ENCODE measurements at regions not wholly inside any gene's neighbourhood (a gene's known extent, or its start where the extent isn't known, plus 50 kb on each side); places are given as distances from the start of the nearest gene placed in this dataset.

DNA sequence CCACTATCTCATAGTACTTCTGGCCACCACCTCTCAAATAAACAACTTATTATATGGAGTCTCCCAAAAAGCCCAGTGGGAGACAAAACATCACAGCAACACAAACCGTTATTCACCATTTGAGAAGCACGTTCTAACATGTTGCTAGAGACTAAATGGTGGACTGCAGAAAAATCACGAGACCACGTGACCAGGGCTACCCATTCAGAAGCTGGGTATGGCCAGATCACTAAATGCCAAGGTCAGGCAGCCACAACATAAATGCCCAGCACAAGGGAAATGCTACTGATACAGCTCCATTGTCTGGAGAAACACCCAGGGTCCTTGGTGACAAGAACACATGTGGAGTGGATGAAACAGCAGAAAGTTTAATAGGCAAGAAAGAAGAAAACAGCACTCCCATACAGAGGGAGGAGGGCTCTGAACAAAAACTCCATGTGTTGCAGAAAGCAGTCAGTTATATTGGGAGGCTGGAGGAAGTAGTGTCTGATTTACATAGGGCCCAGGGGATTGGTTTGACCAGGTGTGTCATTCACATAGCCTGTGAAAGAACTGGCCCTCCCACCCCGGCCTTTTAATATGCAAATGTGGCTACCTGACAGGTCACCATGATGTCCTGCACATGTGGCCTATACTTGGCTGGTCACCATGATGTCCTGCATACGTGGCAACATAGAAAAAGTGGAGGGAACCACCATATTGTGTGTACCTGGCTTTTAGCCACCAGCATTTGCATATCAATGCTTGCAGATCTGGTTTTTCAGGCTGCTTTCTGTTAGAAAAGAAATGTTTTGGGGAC lies 97.2 kb downstream of the TRIM36 start:
- DNase-seq, result no peak

DNA sequence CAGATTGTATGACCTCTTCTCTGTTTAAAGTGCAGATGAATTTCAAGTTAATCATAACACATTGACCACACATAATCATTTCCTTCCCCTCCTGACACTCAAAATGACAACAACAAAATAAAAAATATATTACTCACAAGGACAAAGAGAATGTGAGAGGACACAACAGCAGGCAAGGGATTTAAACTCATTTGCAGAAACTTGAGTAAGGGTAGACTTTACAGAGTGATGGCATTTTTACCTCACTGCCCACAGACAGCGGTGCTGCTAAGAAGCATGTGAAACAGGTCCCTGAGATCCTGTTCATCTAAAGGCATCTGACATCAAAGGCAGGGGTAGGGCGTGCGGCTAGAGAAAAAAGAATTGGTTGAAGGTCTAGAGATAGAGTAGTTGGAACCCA lies 99.0 kb downstream of the TRIM36 start:
- no peak for DNase-seq

DNA sequence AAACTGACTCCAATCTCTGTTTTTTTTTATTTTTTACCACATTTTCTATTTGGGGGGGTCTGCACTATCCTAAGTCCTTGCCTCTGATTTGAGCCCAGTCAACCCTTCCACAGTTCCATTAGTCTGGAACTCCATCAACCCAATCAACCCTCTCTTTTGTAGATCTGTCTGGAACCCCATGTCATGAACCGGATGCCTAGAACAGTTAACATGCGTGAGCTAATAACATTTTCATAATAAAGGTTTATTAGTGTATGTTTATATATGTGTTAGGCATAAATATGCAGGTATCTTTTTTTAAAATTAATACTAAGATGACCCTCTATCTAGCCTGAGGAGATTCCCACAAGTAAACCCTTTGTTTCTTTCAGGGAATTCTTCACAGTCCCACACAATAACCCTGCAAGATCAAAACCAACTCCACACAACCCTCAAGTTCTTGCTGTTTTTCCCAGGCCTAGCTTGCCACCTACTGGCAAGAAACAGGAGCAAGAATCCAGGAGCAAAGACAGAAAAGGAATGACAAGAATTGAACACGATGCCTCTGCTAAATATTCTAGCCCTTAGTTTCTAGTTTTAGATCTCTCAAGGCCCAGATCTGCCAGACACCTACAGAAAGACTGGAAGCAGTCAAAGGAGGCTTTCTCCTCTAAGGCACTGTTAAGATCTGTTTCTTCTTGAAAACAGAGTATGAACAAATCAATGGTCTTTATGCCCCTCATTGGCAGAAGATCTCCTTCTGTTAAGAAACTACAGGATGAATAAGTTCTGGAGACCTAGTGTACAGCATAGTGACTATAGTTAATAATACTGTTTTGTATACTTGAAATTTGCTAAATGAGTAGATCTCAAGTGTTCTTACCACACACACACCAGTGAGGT lies 100.4 kb downstream of the TRIM36 start:
- no peak for DNase-seq

DNA sequence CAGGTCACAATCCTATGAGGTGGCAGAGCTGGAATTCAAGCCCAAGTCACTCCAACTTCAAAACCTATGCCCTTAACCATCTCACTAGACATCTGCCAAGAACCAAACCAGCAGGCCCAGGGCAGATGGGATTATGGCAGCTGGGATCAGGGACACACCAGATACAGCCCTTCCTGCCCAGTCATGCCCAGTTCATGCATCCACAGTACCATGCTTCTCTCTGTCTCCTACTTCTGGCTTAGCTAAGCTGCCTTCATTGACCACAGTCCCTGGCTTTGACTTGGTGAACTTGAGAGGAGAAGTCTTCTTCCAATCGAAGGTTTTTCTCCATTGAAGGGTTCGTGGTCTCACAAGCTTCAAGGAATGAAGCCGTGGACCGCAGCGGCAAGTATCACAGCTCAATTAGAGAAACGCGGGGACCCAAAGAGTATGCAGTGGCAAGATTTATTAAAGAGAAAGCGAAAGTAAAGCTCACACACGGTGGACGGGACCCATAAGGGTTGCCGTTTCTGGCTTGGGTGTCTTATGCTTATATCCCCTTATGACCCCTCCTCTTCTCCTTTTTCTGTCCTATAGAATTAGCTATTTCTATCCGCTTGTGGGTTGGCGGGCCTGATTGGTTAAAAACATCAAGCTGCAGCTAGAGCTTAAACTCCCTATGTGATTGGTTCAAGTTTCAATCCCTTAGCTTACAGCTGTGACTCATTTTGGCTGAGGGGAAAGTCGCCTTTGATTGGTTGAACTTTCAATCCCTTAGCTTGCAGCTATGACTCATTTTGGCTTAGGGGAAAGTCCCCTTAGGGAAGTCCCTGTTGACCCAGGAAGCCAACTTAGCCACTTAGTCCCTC lies 101.2 kb downstream of the TRIM36 start:
- peak; percentile 2 for DNase-seq

DNA sequence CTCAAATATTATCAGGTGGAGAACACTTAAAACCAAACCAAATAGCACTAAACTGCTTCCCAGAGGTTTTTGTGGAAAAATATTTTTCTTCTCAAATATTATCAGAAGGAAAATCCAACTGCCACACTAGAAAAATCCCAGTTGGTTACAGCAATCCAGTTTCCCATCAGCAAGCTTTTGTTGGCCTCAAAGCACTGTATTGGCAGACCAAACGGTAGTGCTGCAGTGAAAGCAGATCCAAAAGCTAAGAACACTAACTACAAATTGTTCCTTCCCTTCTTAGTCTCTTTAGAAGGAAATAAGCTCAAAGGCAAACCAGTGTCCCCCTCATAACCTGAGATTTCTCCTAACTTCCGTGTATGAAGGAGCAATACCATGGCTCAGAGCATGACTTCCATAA lies 105.3 kb downstream of the TRIM36 start:
- no peak for DNase-seq

DNA sequence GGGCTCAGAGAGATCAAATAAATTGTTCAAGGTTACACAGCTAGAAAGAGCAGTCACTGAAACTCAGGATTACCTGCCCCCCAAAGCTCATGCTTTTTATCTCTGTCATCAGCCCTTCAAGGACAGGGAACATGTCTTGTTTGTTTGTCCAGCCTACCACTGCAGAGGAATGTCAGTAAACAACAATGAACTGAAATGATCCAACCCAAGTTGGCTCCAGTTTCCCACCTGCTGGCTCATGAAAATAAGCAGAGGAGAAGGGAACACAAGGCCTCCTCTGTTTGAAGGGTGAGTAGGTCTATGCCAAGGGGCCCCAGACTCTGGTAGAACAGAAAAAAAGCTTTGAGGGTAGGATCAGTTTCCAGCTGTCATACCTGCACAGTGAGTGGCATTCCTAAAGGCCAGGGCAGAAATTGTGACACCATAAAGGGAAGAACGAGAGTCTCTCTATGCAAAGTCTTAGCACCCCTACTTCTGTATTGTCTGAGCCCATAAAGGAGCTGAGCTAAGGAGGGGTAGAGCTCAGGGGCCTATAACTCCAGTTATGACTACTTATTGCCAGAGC lies 115.2 kb downstream of the TRIM36 start:
- DNase-seq, result no peak

DNA sequence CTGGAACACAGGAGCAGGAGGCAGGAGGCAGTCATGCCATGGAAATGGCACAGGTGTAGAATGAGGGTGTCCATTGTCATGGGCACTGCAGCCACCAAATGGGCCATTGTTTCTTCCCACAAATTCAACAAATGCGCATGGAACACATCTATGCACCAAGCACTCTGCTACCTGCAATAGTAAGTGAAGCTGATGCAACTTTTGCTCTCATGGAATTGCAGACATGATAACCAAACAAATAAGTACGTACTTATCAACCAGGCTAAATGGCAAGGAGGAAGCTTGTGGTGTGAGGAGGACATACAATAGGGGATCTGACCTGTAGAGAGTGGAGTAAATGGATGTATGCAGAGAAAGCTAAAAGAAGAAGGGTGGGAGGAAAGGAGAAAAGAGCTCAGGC lies 116.8 kb downstream of the TRIM36 start:
- DNase-seq, result no peak

DNA sequence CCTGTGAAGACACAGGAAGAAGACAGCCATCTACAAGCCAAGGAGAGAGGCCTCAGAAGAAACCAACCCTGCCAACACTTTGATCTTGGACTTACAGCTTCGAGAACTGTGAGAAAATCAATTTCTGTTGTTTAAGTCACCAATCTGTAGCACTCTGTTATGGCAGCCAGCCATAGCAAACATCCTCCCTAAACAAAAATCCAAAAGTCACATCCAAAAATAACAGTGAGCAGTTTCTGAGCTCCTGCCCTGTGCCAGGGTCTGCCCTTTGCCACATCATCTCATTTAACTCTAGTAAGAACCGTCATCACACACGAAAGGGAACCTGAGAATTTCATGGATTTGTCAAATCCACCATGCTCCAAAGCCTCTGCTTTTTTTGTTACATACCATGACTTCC lies 118.8 kb downstream of the TRIM36 start:
- DNase-seq, result no peak

DNA sequence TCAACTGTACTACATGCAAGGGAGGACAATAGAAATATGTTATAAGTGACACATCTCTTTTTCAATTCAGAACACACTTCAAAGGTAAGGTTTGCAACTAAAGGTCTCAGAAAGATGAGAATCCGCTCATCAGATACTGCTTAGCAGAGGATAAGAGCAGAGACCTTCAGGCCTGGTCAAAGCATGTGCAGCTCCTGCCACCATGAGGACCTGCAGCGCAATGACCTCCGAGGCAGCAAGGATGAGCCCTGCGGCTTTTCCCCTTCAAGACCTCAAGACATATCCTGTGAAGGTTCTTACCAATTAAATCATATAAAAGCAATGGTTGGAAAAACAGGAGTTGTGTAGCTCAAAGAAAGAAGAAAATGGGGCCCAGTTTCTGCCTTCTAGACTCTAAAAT lies 135.8 kb downstream of the TRIM36 start:
- no peak for DNase-seq

DNA sequence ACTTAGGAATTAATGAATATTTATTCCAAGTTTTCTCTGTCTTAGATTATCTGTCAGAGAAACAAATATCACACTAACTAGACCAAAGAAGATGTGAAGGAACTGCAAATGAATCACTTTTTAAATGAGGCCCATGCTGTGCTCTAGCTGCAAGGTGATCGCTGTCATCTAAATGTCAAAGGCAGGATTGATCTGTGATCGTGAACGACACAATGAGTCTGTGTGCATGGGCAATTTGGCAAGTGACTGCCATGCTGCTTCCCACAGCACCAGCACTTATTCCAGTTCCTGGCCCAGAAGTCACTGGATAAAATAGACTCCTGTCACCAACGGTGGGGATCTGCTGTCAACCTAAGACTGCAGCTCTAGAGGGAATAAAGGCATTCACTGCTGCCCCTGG lies 141.2 kb downstream of the TRIM36 start:
- no peak for DNase-seq

DNA sequence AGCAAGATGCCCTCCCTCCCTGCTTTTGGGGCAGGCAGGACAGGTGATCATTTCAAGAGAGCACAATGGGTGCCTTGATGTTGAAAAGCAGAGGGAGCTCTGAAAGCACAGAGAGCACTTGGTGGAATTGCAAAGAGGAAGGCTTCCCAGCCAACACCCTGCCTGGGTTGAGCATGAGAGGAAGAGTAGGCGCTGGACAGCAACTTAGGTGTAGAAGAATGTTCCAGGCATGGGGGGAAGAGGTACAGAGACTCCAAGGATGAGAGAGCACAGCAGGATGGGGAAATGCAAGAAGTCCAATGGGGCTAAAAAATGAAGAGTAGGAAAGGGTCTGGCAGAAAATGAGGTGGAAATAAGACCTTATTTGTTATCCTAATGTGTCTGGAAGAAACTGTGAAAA lies 144.8 kb downstream of the TRIM36 start:
- DNase-seq, result no peak

DNA sequence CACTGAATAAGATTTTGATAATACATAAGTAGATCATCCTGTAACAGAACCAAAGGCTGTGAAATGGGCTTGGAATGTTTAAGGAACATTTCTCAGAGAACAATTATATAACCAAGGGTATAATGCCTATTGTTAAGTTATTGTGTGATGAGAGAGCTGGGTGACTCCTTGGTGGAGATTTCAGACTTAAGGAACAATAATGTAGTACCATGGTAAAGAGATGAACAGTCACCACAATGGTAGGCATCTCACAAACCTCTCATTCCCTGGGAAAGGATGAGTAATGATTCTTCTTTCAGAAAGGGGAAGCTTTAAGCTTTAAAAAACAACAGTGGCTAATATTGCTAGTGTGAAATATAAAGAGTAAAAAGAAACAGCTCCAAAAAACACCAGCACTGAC lies 147.4 kb downstream of the TRIM36 start:
- DNase-seq, result no peak

DNA sequence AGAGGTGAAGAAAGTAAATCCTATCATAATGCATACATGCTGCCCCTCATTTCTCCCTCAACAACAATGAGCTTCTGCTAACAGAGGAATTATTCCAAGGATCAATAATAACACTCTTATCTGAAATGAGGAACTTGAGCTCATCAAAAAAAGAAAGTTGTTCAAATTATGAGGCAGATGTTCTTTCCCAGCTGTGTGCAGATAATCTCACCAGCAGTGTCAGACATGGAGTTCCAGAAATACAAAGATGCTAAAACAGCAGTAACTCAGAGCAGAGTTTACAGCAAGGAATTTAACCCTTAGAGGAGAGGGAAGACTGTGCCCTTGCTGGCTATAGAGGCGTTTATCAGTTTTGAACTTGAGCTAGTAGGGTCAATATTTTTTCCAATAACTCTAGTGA lies 153.1 kb downstream of the TRIM36 start:
- DNase-seq, result no peak

DNA sequence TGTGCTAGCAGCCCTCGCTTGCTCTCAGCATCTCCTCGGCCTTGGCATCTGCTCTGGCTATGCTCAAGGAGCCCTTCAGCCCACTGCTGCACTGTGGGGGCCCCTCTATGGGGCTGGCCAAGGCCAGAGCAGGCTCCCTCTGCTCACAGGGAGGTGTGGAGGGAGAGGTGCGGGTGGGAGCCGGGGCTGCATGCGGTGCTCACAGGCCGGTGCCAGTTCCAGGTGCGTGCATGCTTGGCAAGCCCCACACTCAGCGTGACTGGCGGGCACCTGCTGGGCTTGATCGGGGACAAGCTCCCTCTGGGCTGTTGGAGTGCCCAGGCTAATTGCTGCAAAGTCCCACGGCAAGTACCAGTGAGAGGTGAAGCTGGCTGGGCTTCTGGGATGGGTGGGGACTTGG lies 170.5 kb downstream of the TRIM36 start:
- no peak for DNase-seq

DNA sequence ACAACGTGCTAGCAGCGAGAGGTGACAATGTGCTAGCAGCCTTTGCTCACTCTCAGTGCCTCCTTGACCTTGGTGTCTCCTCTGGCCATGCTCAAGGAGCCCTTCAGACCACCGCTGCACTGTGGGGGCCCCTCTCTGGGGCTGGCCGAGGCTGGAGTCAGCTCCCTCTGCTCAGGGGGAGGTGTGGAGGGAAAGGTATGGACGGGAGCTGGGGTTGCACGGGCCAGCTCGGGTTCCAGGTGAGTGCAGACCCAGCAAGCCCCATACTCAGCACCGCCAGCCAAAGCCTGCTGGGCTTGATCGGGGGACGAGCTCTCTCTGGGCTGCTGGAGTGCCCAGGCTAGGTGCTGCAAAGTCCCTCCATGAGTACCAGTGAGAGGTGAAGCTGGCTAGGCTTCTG lies 180.2 kb downstream of the TRIM36 start:
- DNase-seq, result no peak

DNA sequence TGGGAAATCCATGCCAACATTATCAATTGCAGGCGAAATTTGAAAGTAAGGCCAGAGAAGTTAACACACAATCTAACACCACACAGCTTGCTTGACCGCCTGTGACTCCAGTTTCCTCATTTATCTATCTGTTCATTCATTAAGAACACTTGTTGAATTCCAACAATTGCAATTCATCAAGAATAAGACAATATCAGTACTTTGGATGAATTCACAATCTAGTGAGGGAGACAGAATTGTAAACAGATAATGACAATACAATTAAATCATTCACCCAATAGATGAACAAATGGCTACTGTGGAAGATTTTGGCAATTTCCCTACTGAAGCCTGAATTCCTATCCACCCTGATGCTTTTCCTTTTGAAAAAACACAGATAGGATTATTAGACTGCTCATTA lies 181.6 kb downstream of the TRIM36 start:
- no peak for DNase-seq

DNA sequence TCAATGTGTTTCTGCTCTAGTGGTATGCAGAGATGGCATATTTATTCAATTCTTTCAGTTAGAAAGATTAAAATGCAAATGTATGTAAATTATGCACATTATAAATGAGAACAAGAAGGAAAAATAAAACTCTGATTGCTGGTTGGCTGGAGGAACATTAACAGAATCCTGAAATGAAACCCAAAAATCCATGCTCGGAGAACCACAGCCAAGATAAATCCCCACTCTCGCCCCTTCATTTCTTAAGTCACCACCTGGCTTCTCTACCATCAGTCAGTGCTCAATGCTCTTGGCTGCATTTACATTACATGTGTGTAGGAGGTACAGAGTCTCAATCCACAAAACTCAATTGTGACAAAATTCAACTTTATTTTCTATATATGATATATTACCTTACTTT lies 184.9 kb downstream of the TRIM36 start:
- no peak for DNase-seq

DNA sequence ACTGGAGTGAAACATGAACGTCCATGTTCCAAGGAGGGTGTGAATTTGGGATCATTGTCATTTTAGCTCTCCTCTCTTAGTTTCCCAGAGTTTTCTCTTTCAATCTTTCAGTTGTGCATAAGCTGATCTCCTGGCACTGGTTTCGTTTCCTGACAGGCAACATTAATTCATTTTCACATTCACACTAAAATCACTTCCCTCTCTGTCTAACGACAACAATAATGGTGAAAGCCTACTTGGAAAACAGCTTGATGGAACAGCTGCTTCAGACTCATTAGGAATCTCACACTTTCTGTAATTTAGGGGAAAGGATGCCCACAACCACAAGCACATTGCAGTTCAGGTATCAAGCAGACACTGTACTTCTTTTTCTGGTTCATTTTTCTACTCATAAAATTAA lies 188.6 kb downstream of the TRIM36 start:
- no peak for DNase-seq

DNA sequence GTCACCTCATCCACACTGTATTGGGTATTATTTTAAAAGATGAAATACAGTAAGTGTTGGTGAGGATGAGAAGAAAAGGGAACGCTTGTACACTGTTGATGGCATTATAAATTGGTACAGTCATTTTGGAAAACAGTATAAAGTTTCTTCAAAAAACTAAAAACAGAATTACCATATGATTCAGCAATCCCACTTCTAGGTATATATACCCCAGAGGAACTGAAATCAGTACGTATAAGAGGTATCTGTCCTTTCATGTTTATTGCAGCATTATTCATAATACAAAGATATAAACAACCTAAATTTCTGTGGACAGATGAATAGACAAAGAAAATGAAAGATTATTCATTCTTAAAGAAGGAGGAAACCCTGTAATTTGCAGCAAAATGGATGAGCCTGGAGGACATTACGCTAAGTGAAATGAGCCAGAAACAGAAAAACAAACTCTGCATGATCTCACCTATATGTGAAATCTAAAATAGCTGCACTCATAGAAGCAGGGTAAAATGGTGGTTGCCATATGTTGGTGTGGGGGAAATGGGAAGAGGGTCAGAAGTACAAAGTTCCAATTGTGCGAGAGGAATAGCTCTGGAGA lies 191.6 kb downstream of the TRIM36 start:
- no peak for DNase-seq

DNA sequence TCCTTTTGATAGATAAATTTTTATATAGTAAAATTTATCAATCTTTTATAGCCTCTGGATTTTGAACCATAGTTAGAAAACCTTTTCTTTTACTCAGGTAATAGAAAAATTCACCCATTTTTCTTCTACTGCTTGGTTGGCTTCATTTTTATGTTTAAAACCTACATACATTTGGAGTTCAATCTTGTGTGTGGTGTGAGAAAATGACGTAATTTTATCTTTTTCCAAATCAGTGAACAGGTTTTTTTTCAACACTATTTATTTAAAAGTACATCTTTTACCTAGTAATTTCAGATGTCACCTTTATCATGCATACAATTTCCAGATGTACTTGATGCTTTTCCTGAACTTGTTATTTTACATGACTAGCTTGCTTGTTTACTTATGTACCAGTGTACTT lies 200.2 kb downstream of the TRIM36 start:
- DNase-seq, result no peak

DNA sequence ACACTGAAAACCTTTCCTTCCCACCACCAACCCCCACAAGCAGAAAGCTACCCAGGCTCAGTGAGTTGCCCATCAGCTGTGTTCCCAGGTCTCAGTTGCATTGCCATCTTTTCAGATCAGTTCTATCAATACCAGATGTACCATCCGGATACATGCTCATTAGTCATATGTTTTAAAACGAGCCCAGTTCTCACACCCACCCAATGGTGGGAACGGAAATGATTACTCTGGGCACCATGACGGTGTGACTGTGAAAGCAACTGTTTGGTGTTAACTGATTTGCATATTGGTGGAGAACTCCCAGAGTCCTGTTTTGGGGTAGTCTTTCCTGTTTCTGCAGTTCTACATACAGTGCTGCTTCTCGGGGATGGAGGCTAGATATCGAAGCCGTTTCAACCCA lies 212.3 kb downstream of the TRIM36 start:
- DNase-seq, result no peak

DNA sequence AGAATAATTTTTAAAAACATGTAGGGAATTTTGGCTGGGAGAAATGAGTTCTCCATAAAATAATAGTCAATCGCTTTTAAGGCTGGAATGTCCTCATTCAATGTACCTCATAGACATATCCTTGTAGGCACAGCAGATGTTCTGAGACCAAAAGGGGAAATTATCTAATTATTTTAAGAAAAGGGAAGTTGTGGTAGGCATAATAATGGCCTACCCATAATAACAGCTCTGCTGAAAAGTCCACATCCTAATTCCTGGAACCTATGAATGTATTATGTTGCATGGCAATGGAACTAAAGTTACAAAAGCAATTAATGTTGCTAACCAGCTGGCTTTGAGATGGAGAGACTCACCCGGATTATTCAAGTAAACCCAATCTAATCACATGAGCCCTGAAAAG lies 216.1 kb downstream of the TRIM36 start:
- DNase-seq, result no peak

DNA sequence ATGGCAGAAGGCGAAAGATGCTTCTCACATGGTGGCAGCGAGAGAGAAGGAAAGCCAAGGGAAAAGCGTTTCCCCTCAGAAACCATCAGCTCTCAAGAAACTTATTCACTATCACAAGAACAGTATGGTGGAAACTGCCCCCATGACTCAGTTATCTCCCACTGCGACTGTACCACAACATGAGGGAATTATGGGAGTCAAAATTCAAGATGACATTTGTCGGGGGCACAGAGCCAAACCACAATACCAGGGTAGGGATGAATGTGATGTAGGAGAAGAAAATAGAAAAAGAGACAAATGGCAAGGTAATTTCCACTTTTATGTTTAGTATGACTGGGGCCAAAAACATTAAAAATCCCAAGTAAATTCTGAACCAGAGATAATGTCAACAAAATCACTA lies 216.8 kb downstream of the TRIM36 start:
- no peak for DNase-seq

All from stimulated activated CD4-positive, alpha-beta T cell treated with anti-CD3 and anti-CD28 coated beads, Interleukin-4, amount 100 ng/mL, for 1 hour (primary cell).